H1 (cell line): ENCODE measurements at regions not wholly inside any gene's neighbourhood (a gene's known extent, or its start where the extent isn't known, plus 50 kb on each side); places are given as distances from the start of the nearest gene placed in this dataset.

Source experiments
- CTCF ChIA-PET: fragments of 300-600 bp; sonication (Branson Sonifier 250); formaldehyde crosslinking; loops from one replicate; lab custom pipeline; 2021; ENCODE audit not compliant: partially characterized antibody; lab: Charles Lee
- POLR2A ChIA-PET: fragments of 300-600 bp; sonication (Branson Sonifier 250); formaldehyde crosslinking; loops from one replicate; lab custom pipeline; 2021; ENCODE audit warnings: inconsistent platforms; ENCODE audit not compliant: partially characterized antibody; lab: Charles Lee
- DNase-seq, 2 experiments: peaks; one replicate each; pipeline versions ENCODE4 v3.0.0 to v3.0.0-alpha.2; 2010 to 2022; ENCODE audit warnings: low spot score in 2 of 2, low read depth in 1 of 2, mixed read lengths in 1 of 2
- FAIRE-seq: peaks from 2 replicates; lab custom pipeline; 2011; peaks lifted over from hg19 to GRCh38; lab: Jason Lieb, UNC
- H2AFZ ChIP-seq: 2 replicates; pipeline ENCODE4 v1.8.1; 2012; ENCODE audit warnings: low read length, inconsistent platforms
- H2AK5ac ChIP-seq: 2 replicates; pipeline ENCODE4 v1.6.1; 2013; ENCODE audit warnings: low read depth, low read length
- H2BK120ac ChIP-seq: replicated peaks from 2 replicates; pipeline ENCODE3; 2013; ENCODE audit warnings: low read depth, low read length, inconsistent platforms
- H2BK12ac ChIP-seq: 2 replicates; pipeline ENCODE4 v1.6.1; 2013; ENCODE audit warnings: low read depth, low read length
- H2BK15ac ChIP-seq: 2 replicates; pipeline ENCODE4 v1.6.1; 2013; ENCODE audit warnings: low read length
- H2BK20ac ChIP-seq: 2 replicates; pipeline ENCODE4 v1.6.1; 2013; ENCODE audit warnings: low read length
- H2BK5ac ChIP-seq: 2 replicates; pipeline ENCODE4 v1.6.1; 2013; ENCODE audit warnings: low read depth, low read length
- H3K14ac ChIP-seq: 2 replicates; pipeline ENCODE4 v1.6.1; 2013; ENCODE audit warnings: inconsistent platforms; ENCODE audit not compliant: insufficient read length
- H3K18ac ChIP-seq: 2 replicates; pipeline ENCODE4 v1.6.1; 2013; ENCODE audit warnings: low read length; ENCODE audit errors: extremely low read depth
- H3K23ac ChIP-seq: 2 replicates; pipeline ENCODE4 v1.6.1; 2013; ENCODE audit warnings: inconsistent platforms; ENCODE audit not compliant: insufficient read length
- H3K23me2 ChIP-seq: 2 replicates; pipeline ENCODE4 v1.6.1; 2013; ENCODE audit warnings: low read depth, low read length
- H3K27ac ChIP-seq: 2 replicates; pipeline ENCODE4 v1.6.1; 2011; ENCODE audit warnings: low read depth, low read length, inconsistent platforms
- H3K27me3 ChIP-seq, 4 experiments: replicated peaks in 1 of 4; 1 replicate in 1 of 4; 2 replicates in 3 of 4; pipeline versions ENCODE4 v1.6.1 to v1.8.1; 2011 to 2013; ENCODE audit warnings: low read length in 3 of 4, mild to moderate bottlenecking in 3 of 4, inconsistent platforms in 2 of 4, mixed read lengths in 2 of 4, moderate library complexity in 1 of 4; ENCODE audit not compliant: control insufficient read depth in 3 of 4, insufficient read depth in 3 of 4; ENCODE audit errors: extremely low read depth in 1 of 4
- H3K36me3 ChIP-seq, 4 experiments: 2 replicates each; pipeline versions ENCODE4 v1.6.1 to v1.8.1; 2011 to 2013; ENCODE audit warnings: mild to moderate bottlenecking in 4 of 4, low read length in 3 of 4, moderate library complexity in 2 of 4, control low read depth in 1 of 4, inconsistent platforms in 1 of 4; ENCODE audit not compliant: insufficient read depth in 4 of 4, control insufficient read depth in 2 of 4
- H3K4ac ChIP-seq: replicated peaks from 2 replicates; pipeline ENCODE3; 2013; ENCODE audit warnings: low read length, low read depth, mixed read lengths, inconsistent platforms; ENCODE audit not compliant: insufficient read length
- H3K4me1 ChIP-seq, 4 experiments: replicated peaks in 1 of 4; 1 replicate in 1 of 4; 2 replicates in 3 of 4; pipeline versions ENCODE4 v1.6.1 to v1.8.1; 2011 to 2013; ENCODE audit warnings: low read length in 3 of 4, inconsistent platforms in 2 of 4, mixed read lengths in 1 of 4; ENCODE audit not compliant: insufficient read depth in 4 of 4, control insufficient read depth in 3 of 4
- H3K4me2 ChIP-seq, 2 experiments: 2 replicates each; pipeline versions ENCODE4 v1.6.1 to v1.8.1; 2011 to 2013; ENCODE audit warnings: low read depth in 2 of 2, low read length in 2 of 2, control low read depth in 1 of 2, inconsistent platforms in 1 of 2, mild to moderate bottlenecking in 1 of 2; ENCODE audit not compliant: insufficient read depth in 1 of 2
- H3K4me3 ChIP-seq, 4 experiments: fragments of 200-600, 300-600 bp in 1 of 4; sonication (generic), shearing (Covaris generic), sonication (Bioruptor Twin) in 1 of 4; 2 replicates each; pipeline versions ENCODE4 v1.5.1 to v1.8.1; 2011 to 2016; ENCODE audit warnings: low read length in 4 of 4, low read depth in 3 of 4, control low read depth in 2 of 4, inconsistent platforms in 2 of 4, mild to moderate bottlenecking in 2 of 4, mixed read lengths in 1 of 4, moderate library complexity in 1 of 4; ENCODE audit not compliant: insufficient read depth in 2 of 4; ENCODE audit errors: extremely low read depth in 1 of 4
- H3K56ac ChIP-seq: replicated peaks from 2 replicates; pipeline ENCODE3; 2013; ENCODE audit warnings: low read depth, mild to moderate bottlenecking, mixed read lengths, low read length, inconsistent platforms; ENCODE audit not compliant: insufficient read length
- H3K79me1 ChIP-seq: 2 replicates; pipeline ENCODE4 v1.6.1; 2013; ENCODE audit warnings: low read depth, low read length, control low read depth
- H3K79me2 ChIP-seq, 2 experiments: 2 replicates each; pipeline versions ENCODE4 v1.6.1 to v1.8.1; 2012 to 2013; ENCODE audit warnings: low read length in 2 of 2, mild to moderate bottlenecking in 2 of 2, inconsistent platforms in 1 of 2; ENCODE audit not compliant: insufficient read depth in 2 of 2, control insufficient read depth in 1 of 2
- H3K9ac ChIP-seq, 4 experiments: replicated peaks in 1 of 4; 1 replicate in 1 of 4; 2 replicates in 3 of 4; pipeline versions ENCODE4 v1.6.1 to v1.8.1; 2011 to 2013; ENCODE audit warnings: low read depth in 3 of 4, low read length in 3 of 4, control low read depth in 2 of 4, mild to moderate bottlenecking in 2 of 4, moderate library complexity in 2 of 4, inconsistent platforms in 1 of 4; ENCODE audit errors: extremely low read depth in 1 of 4
- H3K9me3 ChIP-seq, 2 experiments: 2 replicates each; pipeline versions ENCODE4 v1.6.1 to v1.8.1; 2012 to 2013; ENCODE audit warnings: mild to moderate bottlenecking in 2 of 2, moderate library complexity in 2 of 2, control low read depth in 1 of 2, inconsistent platforms in 1 of 2, low read depth in 1 of 2, low read length in 1 of 2, mixed read lengths in 1 of 2; ENCODE audit not compliant: insufficient read depth in 2 of 2
- H4K20me1 ChIP-seq, 2 experiments: replicated peaks in 1 of 2; 2 replicates each; pipeline versions ENCODE3 to v1.8.1; 2011 to 2013; ENCODE audit warnings: inconsistent platforms in 2 of 2, low read length in 2 of 2, mild to moderate bottlenecking in 1 of 2; ENCODE audit not compliant: insufficient read depth in 2 of 2, control insufficient read depth in 1 of 2
- H4K5ac ChIP-seq: 2 replicates; pipeline ENCODE4 v1.6.1; 2013; ENCODE audit warnings: low read length, low read depth, mixed read lengths, inconsistent platforms; ENCODE audit not compliant: insufficient read length
- H4K8ac ChIP-seq: 2 replicates; pipeline ENCODE4 v1.8.0; 2013; ENCODE audit warnings: mild to moderate bottlenecking, moderate library complexity, low read length, inconsistent platforms; ENCODE audit not compliant: insufficient read depth; ENCODE audit errors: extremely low read depth
- H4K91ac ChIP-seq: replicated peaks from 2 replicates; pipeline ENCODE3; 2013; ENCODE audit warnings: low read length, mixed read lengths, inconsistent platforms; ENCODE audit not compliant: insufficient read length
- BACH1 ChIP-seq: IDR thresholded peaks from 2 replicates; pipeline ENCODE4 v1.6.1; 2012; ENCODE audit warnings: low read length, improper control_type of control experiment
- CBX5 ChIP-seq: fragments of 300-800, 300-1000 bp; sonication (generic); IDR thresholded peaks from 2 replicates; pipeline ENCODE4 v1.7.1; 2016; ENCODE audit warnings: antibody characterized with exemption, low read length, low read depth
- CEBPB ChIP-seq: IDR thresholded peaks from 2 replicates; pipeline ENCODE4 v1.6.1; 2012; ENCODE audit warnings: low read depth, low read length
- CTBP2 ChIP-seq: IDR thresholded peaks from 2 replicates; pipeline ENCODE4 v1.7.0; 2011; ENCODE audit warnings: borderline replicate concordance, mild to moderate bottlenecking, moderate library complexity, mixed read lengths, low read length; ENCODE audit not compliant: insufficient read depth, insufficient read length
- GABPA ChIP-seq: IDR thresholded peaks from 2 replicates; pipeline ENCODE4 v1.6.1; 2011; ENCODE audit warnings: mild to moderate bottlenecking, low read length, moderate library complexity, borderline replicate concordance; ENCODE audit not compliant: insufficient read depth
- HDAC6 ChIP-seq: IDR thresholded peaks from one replicate; pipeline ENCODE4 v1.7.1; 2012; ENCODE audit warnings: low read depth, mild to moderate bottlenecking, inconsistent platforms, low read length, moderate library complexity
- POLR2A ChIP-seq, 2 experiments: IDR thresholded peaks; 1 replicate in 1 of 2; 2 replicates in 1 of 2; pipeline ENCODE4 v1.6.1; 2011; ENCODE audit warnings: low read depth in 2 of 2, low read length in 2 of 2, mild to moderate bottlenecking in 2 of 2; ENCODE audit errors: control extremely low read depth in 1 of 2
- WGBS, 2 experiments: shearing (Covaris generic) in 1 of 2; methylation state at CpG; one replicate each; pipeline versions ENCODE4 v1.1.6 to v1.1.7; 2013 to 2015; ENCODE audit warnings: low lambda C conversion rate in 2 of 2, mixed read lengths in 2 of 2, inconsistent platforms in 1 of 2, low coverage in 1 of 2, missing lambda C conversion rate in 1 of 2; ENCODE audit not compliant: insufficient replicate concordance in 2 of 2, insufficient coverage in 1 of 2, insufficient read length in 1 of 2; ENCODE audit errors: extremely low coverage in 1 of 2, missing lambda C conversion rate in 1 of 2; 5-methylcytosine and 5-hydroxymethylcytosine counted together

DNA sequence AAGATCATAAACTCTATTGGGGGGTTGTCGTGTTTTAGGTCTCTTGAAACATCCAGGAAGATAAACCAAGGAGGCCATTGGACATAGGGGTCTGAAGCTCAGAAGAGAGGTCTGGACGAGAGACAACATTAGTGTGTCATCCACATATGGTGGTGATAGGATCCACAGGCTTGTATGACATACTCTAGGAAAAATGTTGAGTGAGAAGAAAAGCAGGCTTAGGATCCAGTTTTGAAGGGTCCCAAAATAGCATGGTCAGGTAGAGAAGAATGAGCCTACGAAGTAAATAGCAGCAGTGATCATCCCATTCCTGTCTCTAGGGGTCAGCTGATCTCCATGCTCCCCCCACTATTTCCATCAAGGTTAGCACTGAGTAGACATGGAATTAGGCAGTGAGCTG is 166.8 kb downstream of the ANKRD30B start:
- POLR2A ChIA-PET: no interaction called here
- Histone ChIP-seq H2BK12ac (no peak overlapping the region), H4K5ac (no peak overlapping the region), H3K79me1 (no peaks in the 10 kb centered on the region), H3K4me1 (no peaks in the 10 kb centered on the region), H3K4me3 (no peak overlapping the region), H4K8ac (no peak overlapping the region), H2BK15ac (no peak overlapping the region), H3K23me2 (no peaks in the 10 kb centered on the region), H3K56ac (no peak overlapping the region), H2AFZ (no peak overlapping the region), H4K20me1 (no peaks in the 10 kb centered on the region), H2AK5ac (no peak overlapping the region), H2BK20ac (no peak overlapping the region), H3K9ac (no peak overlapping the region), H3K4ac (no peak overlapping the region), H4K91ac (no peak overlapping the region), H3K27me3 (no peaks in the 10 kb centered on the region), H3K4me2 (no peak overlapping the region), H3K9me3 (peaks cover 73 to 81% of the 10 kb centered on the region in 2 experiments), H3K14ac (no peak overlapping the region), H2BK120ac (no peak overlapping the region), H2BK5ac (no peak overlapping the region), H3K18ac (no peak overlapping the region), H3K79me2 (no peaks in the 10 kb centered on the region), H3K36me3 (no peaks in the 10 kb centered on the region), H3K23ac (no peak overlapping the region), H3K27ac (no peak overlapping the region)
- FAIRE-seq (no peak), DNase-seq (no peak)
- CTCF ChIA-PET: interaction anchor here (0.7 kb wide), 1 partner anchor 13 kb away, joined by 3 read pairs; no protein-coding TSS in a partner anchor
- WGBS, 2 experiments: 59% methylated on average over 3 of the region's 3 CpGs; no CpG with 5 or more reads in 1 of the 2 experiments
- TF ChIP-seq CBX5 (no peak), HDAC6 (no peak), POLR2A (IDR thresholded peaks at IDR 0.05; ENCODE audit: control extremely low read depth in 1 of 2, low read depth in 2 of 2, low read length in 2 of 2) (no peak), CTBP2 (no peak), BACH1 (no peak), CEBPB (no peak), GABPA (no peak)
